ENCODE measurements at regions not wholly inside any gene's neighbourhood (a gene's known extent, or its start where the extent isn't known, plus 50 kb on each side); places are given as distances from the start of the nearest gene placed in this dataset.

DNA sequence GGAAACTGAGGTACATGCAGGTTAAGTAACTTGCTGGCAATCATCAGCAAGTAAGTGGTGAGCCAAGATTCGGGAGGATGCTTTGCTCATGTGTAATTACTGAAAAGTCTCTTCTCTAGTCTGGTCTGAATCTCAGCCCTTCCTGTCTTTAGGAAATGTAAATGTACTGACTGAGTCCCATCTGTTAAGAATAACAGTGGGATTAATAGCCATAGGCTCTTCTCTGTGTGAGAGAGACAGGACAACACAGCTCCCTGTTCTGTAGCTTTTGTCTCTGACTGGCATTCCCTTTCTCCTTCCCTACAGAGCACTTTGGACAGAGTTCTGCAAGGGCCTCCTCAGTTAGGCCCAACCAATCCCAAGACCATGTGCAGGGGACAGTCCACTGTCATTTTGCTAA is 131.3 kb upstream of the OGFRL1 start:
- TF ChIP-seq, protein P1, sequence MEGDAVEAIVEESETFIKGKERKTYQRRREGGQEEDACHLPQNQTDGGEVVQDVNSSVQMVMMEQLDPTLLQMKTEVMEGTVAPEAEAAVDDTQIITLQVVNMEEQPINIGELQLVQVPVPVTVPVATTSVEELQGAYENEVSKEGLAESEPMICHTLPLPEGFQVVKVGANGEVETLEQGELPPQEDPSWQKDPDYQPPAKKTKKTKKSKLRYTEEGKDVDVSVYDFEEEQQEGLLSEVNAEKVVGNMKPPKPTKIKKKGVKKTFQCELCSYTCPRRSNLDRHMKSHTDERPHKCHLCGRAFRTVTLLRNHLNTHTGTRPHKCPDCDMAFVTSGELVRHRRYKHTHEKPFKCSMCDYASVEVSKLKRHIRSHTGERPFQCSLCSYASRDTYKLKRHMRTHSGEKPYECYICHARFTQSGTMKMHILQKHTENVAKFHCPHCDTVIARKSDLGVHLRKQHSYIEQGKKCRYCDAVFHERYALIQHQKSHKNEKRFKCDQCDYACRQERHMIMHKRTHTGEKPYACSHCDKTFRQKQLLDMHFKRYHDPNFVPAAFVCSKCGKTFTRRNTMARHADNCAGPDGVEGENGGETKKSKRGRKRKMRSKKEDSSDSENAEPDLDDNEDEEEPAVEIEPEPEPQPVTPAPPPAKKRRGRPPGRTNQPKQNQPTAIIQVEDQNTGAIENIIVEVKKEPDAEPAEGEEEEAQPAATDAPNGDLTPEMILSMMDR (IDR thresholded peaks at IDR 0.05 in 4 of 5, conservative IDR thresholded peaks at IDR 0.05 in 1 of 5) = no peak
- no peak for TF ChIP-seq POLR2A (IDR thresholded peaks at IDR 0.05)
